Liver (tissue), 3 donors: ENCODE measurements at regions not wholly inside any gene's neighbourhood (a gene's known extent, or its start where the extent isn't known, plus 50 kb on each side); places are given as distances from the start of the nearest gene placed in this dataset.

Experiments
- EGR1 ChIP-seq, 2 donors: IDR thresholded peaks; 2 replicates each; pipeline ENCODE4 v1.6.1; 2016 to 2018; ENCODE audit warnings: antibody characterized with exemption in 2 of 2, low read depth in 2 of 2
- FOXA2 ChIP-seq: IDR thresholded peaks from 2 replicates; pipeline ENCODE4 v1.6.1; 2016; ENCODE audit warnings: antibody characterized with exemption
- GABPA ChIP-seq, 2 donors: IDR thresholded peaks in 1 of 2; conservative IDR thresholded peaks in 1 of 2; 2 replicates each; pipeline ENCODE4 v1.6.1; 2016; ENCODE audit warnings: antibody characterized with exemption in 2 of 2, mild to moderate bottlenecking in 1 of 2, moderate library complexity in 1 of 2
- JUND ChIP-seq, 2 donors: IDR thresholded peaks; 2 replicates each; pipeline ENCODE4 v1.6.1; 2016; ENCODE audit warnings: antibody characterized with exemption in 2 of 2
- RAD21 ChIP-seq, 2 donors: IDR thresholded peaks; 2 replicates each; pipeline ENCODE4 v1.6.1; 2016; ENCODE audit warnings: antibody characterized with exemption in 2 of 2, mild to moderate bottlenecking in 2 of 2
- RXRA ChIP-seq, 2 donors: IDR thresholded peaks; 2 replicates each; pipeline ENCODE4 v1.6.1; 2017 to 2018; ENCODE audit warnings: antibody characterized with exemption in 2 of 2, mild to moderate bottlenecking in 1 of 2
- SP1 ChIP-seq: IDR thresholded peaks from 2 replicates; pipeline ENCODE4 v1.6.1; 2018; ENCODE audit warnings: antibody characterized with exemption, mild to moderate bottlenecking
- TAF1 ChIP-seq: conservative IDR thresholded peaks from 2 replicates; pipeline ENCODE4 v1.6.1; 2016; ENCODE audit warnings: antibody characterized with exemption, mild to moderate bottlenecking
- YY1 ChIP-seq: IDR thresholded peaks from 2 replicates; pipeline ENCODE4 v1.6.1; 2016; ENCODE audit warnings: antibody characterized with exemption, mild to moderate bottlenecking
- TF ChIP-seq, protein P1 (sequence below): IDR thresholded peaks from 2 replicates; pipeline ENCODE4 v1.6.1; 2016; ENCODE audit warnings: antibody characterized with exemption, mild to moderate bottlenecking
- TF ChIP-seq, protein P2 (sequence below): IDR thresholded peaks from 2 replicates; pipeline ENCODE4 v1.6.1; 2016; ENCODE audit warnings: antibody characterized with exemption
- TF ChIP-seq, protein P3 (sequence below): fragments of 150-350 bp; IDR thresholded peaks from 2 replicates; pipeline ENCODE4 v1.5.1; 2017; ENCODE audit warnings: improper control_type of control experiment, low read depth, low read length; ENCODE audit not compliant: missing input control
- TF ChIP-seq, protein P4 (sequence below): IDR thresholded peaks from 2 replicates; pipeline ENCODE4 v1.6.1; 2016; ENCODE audit warnings: antibody characterized with exemption
- donor health status: healthy.
- donor health status: healthy.

DNA sequence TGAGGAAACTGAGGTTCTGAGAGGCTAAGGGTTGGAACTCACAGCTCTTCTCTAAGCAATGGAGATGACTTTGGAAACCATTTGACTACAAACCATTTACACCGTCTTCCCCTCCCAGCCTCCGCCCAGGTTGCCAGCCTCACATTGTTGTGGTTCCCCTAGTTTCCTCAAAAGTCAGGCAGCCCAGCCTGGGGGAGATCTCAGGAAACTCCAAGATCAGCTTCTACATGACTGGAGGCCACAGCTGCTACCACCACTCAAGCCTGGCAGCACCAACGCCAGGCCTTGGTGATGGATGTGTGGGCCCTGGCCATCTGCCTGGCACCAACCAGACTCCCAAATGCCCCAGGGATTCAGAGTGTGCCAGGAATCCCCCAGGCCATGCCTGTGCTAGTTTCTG, 207.9 kb downstream of the TSHZ3 start:
- TF ChIP-seq YY1: no peak
- no peak for TF ChIP-seq FOXA2
- TF ChIP-seq, protein P1, sequence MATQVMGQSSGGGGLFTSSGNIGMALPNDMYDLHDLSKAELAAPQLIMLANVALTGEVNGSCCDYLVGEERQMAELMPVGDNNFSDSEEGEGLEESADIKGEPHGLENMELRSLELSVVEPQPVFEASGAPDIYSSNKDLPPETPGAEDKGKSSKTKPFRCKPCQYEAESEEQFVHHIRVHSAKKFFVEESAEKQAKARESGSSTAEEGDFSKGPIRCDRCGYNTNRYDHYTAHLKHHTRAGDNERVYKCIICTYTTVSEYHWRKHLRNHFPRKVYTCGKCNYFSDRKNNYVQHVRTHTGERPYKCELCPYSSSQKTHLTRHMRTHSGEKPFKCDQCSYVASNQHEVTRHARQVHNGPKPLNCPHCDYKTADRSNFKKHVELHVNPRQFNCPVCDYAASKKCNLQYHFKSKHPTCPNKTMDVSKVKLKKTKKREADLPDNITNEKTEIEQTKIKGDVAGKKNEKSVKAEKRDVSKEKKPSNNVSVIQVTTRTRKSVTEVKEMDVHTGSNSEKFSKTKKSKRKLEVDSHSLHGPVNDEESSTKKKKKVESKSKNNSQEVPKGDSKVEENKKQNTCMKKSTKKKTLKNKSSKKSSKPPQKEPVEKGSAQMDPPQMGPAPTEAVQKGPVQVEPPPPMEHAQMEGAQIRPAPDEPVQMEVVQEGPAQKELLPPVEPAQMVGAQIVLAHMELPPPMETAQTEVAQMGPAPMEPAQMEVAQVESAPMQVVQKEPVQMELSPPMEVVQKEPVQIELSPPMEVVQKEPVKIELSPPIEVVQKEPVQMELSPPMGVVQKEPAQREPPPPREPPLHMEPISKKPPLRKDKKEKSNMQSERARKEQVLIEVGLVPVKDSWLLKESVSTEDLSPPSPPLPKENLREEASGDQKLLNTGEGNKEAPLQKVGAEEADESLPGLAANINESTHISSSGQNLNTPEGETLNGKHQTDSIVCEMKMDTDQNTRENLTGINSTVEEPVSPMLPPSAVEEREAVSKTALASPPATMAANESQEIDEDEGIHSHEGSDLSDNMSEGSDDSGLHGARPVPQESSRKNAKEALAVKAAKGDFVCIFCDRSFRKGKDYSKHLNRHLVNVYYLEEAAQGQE: no peak
- TF ChIP-seq, protein P2, sequence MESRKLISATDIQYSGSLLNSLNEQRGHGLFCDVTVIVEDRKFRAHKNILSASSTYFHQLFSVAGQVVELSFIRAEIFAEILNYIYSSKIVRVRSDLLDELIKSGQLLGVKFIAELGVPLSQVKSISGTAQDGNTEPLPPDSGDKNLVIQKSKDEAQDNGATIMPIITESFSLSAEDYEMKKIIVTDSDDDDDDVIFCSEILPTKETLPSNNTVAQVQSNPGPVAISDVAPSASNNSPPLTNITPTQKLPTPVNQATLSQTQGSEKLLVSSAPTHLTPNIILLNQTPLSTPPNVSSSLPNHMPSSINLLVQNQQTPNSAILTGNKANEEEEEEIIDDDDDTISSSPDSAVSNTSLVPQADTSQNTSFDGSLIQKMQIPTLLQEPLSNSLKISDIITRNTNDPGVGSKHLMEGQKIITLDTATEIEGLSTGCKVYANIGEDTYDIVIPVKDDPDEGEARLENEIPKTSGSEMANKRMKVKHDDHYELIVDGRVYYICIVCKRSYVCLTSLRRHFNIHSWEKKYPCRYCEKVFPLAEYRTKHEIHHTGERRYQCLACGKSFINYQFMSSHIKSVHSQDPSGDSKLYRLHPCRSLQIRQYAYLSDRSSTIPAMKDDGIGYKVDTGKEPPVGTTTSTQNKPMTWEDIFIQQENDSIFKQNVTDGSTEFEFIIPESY: no peak
- TF ChIP-seq, protein P3, sequence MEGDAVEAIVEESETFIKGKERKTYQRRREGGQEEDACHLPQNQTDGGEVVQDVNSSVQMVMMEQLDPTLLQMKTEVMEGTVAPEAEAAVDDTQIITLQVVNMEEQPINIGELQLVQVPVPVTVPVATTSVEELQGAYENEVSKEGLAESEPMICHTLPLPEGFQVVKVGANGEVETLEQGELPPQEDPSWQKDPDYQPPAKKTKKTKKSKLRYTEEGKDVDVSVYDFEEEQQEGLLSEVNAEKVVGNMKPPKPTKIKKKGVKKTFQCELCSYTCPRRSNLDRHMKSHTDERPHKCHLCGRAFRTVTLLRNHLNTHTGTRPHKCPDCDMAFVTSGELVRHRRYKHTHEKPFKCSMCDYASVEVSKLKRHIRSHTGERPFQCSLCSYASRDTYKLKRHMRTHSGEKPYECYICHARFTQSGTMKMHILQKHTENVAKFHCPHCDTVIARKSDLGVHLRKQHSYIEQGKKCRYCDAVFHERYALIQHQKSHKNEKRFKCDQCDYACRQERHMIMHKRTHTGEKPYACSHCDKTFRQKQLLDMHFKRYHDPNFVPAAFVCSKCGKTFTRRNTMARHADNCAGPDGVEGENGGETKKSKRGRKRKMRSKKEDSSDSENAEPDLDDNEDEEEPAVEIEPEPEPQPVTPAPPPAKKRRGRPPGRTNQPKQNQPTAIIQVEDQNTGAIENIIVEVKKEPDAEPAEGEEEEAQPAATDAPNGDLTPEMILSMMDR: no peak
- no peak for TF ChIP-seq GABPA (IDR thresholded peaks at IDR 0.05 in 1 of 2, conservative IDR thresholded peaks at IDR 0.05 in 1 of 2)
- TF ChIP-seq RAD21 (IDR thresholded peaks at IDR 0.05): no peak
- TF ChIP-seq RXRA (IDR thresholded peaks at IDR 0.05): no peak
- TF ChIP-seq, protein P4, sequence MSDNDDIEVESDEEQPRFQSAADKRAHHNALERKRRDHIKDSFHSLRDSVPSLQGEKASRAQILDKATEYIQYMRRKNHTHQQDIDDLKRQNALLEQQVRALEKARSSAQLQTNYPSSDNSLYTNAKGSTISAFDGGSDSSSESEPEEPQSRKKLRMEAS: no peak
- no peak for TF ChIP-seq TAF1
- no peak for TF ChIP-seq EGR1 (IDR thresholded peaks at IDR 0.05; ENCODE audit: low read depth in 2 of 2)
- TF ChIP-seq JUND (IDR thresholded peaks at IDR 0.05): no peak
- TF ChIP-seq SP1: no peak
